SK-N-SH (cell line): ENCODE measurements at regions not wholly inside any gene's neighbourhood (a gene's known extent, or its start where the extent isn't known, plus 50 kb on each side); places are given as distances from the start of the nearest gene placed in this dataset.

Source experiments
- CHD2 ChIP-seq: fragments of 150-350 bp; IDR thresholded peaks from 2 replicates; pipeline ENCODE4 v1.6.1; 2018; ENCODE audit warnings: low read length; ENCODE audit not compliant: partially characterized antibody
- CTCF ChIP-seq: fragments of 200-600 bp; sonication (generic); IDR thresholded peaks from 2 replicates; pipeline ENCODE4 v1.6.1; 2017; ENCODE audit warnings: antibody characterized with exemption, mild to moderate bottlenecking, moderate library complexity
- EP300 ChIP-seq, 2 experiments: IDR thresholded peaks; 2 replicates each; pipeline versions ENCODE4 v1.4.0 to v1.6.1; 2012; ENCODE audit warnings: borderline replicate concordance in 1 of 2, low read depth in 1 of 2, low read length in 1 of 2
- EZH2phosphoT487 ChIP-seq: fragments of 200-600 bp; sonication (generic); IDR thresholded peaks from 2 replicates; pipeline ENCODE4 v1.6.1; 2017; ENCODE audit warnings: low read depth, mixed run types, mild to moderate bottlenecking, antibody characterized with exemption, moderate library complexity, borderline replicate concordance
- FOXM1 ChIP-seq: IDR thresholded peaks from 2 replicates; pipeline ENCODE4 v1.4.0; 2012; ENCODE audit warnings: low read depth, mild to moderate bottlenecking
- GATA2 ChIP-seq: sonication (generic); formaldehyde crosslinking; IDR thresholded peaks from 2 replicates; pipeline ENCODE4 v1.5.0; 2020; ENCODE audit warnings: mild to moderate bottlenecking, missing genetic modification reagents
- MXI1 ChIP-seq: IDR thresholded peaks from 2 replicates; pipeline ENCODE4 v1.6.1; 2012; ENCODE audit warnings: mild to moderate bottlenecking, low read depth, low read length, improper control_type of control experiment
- NFIC ChIP-seq: IDR thresholded peaks from 2 replicates; pipeline ENCODE4 v1.4.0; 2012; ENCODE audit warnings: borderline replicate concordance
- PBX3 ChIP-seq: IDR thresholded peaks from 2 replicates; pipeline ENCODE4; 2012
- POLR2AphosphoS5 ChIP-seq: IDR thresholded peaks from 2 replicates; pipeline ENCODE4 v1.6.1; 2012; ENCODE audit warnings: low read depth, low read length
- RAD21 ChIP-seq: IDR thresholded peaks from 2 replicates; pipeline ENCODE4 v1.6.1; 2012; ENCODE audit warnings: mild to moderate bottlenecking, low read length
- REST ChIP-seq: IDR thresholded peaks from 2 replicates; pipeline ENCODE4 v1.6.1; 2012; ENCODE audit warnings: mild to moderate bottlenecking, low read depth, low read length, moderate library complexity
- TCF12 ChIP-seq: IDR thresholded peaks from 2 replicates; pipeline ENCODE4 v1.4.0; 2012

- no peak for TF ChIP-seq MXI1
- no peak for TF ChIP-seq POLR2AphosphoS5
- no peak for TF ChIP-seq CTCF
- TF ChIP-seq CHD2: no peak
- no peak for TF ChIP-seq REST
- TF ChIP-seq GATA2 (CRISPR knock-in tag): peak; percentile 79
- TF ChIP-seq EP300 (IDR thresholded peaks at IDR 0.05; ENCODE audit: borderline replicate concordance in 1 of 2, low read depth in 1 of 2, low read length in 1 of 2): peak in 1 of 2 experiments; percentile 81; a peak in 2 of 4 replicates
- no peak for TF ChIP-seq PBX3
- TF ChIP-seq NFIC: no peak
- no peak for TF ChIP-seq EZH2phosphoT487
- no peak for TF ChIP-seq FOXM1
- TF ChIP-seq RAD21: no peak
- no peak for TF ChIP-seq TCF12
Measured at GRCh38 chr1:199246716-199247115, 607.9 kb downstream of the PTPRC start.
